Thyroid gland (tissue), 4 donors: ENCODE measurements at regions not wholly inside any gene's neighbourhood (a gene's known extent, or its start where the extent isn't known, plus 50 kb on each side); places are given as distances from the start of the nearest gene placed in this dataset.
"Not testable (repeated sequence)": the region's sequence is repeated elsewhere in the genome, so short reads cannot be mapped to it uniquely, and the experiment has no call there.

Experiments
- DNase-seq, 2 donors: peaks; one replicate each; pipeline ENCODE4 v3.0.0-alpha.2; 2019
- H3K27ac ChIP-seq, 3 donors: fragments of 200-600 bp; sonication (generic); 1 replicate in 2 of 3; 2 replicates in 1 of 3; pipeline ENCODE4 v1.5.1; 2016 to 2019; ENCODE audit warnings: mild to moderate bottlenecking in 1 of 3, moderate library complexity in 1 of 3
- H3K27me3 ChIP-seq: fragments of 200-600 bp; sonication (generic); one replicate; pipeline ENCODE4 v1.5.1; 2019
- H3K36me3 ChIP-seq, 2 donors: fragments of 200-600 bp; sonication (generic); one replicate each; pipeline ENCODE4 v1.5.1; 2016 to 2019
- H3K4me1 ChIP-seq, 2 donors: fragments of 200-600 bp; sonication (generic); one replicate each; pipeline ENCODE4 v1.5.1; 2017 to 2019
- H3K4me3 ChIP-seq, 3 donors: fragments of 200-600 bp; sonication (generic); replicated peaks in 1 of 3; 1 replicate in 2 of 3; 2 replicates in 1 of 3; pipeline ENCODE4 v1.5.1; 2016; ENCODE audit warnings: mild to moderate bottlenecking in 1 of 3
- H3K9me3 ChIP-seq: fragments of 200-600 bp; sonication (generic); one replicate; pipeline ENCODE4 v1.5.1; 2017
- CTCF ChIP-seq, 6 experiments: fragments of 200-600 bp in 3 of 6; fragments of 450-650 bp in 3 of 6; sonication (generic) in 3 of 6; IDR thresholded peaks; one replicate each; pipeline ENCODE4 v1.5.1; 2016 to 2019; ENCODE audit warnings: antibody characterized with exemption in 6 of 6, mild to moderate bottlenecking in 2 of 6, inconsistent platforms in 1 of 6, moderate library complexity in 1 of 6
- POLR2A ChIP-seq, 2 donors: fragments of 450-650 bp; IDR thresholded peaks; one replicate each; pipeline ENCODE4 v1.6.1; 2017; ENCODE audit warnings: antibody characterized with exemption in 2 of 2, mild to moderate bottlenecking in 2 of 2, moderate library complexity in 1 of 2
- WGBS, 2 donors: methylation state at CpG; one replicate each; pipeline ENCODE4 v1.1.5; 2017; 5-methylcytosine and 5-hydroxymethylcytosine counted together
- intact Hi-C: fragments of 100-400 bp; cut with DNase I; formaldehyde crosslinking; loops from one replicate; pipeline ENCODE4 v1.15.1; 2023

GRCh38 chr5:90265545-90265857, 144.1 kb downstream of the CETN3 start:
- Histone ChIP-seq H3K9me3 (no peaks in the 10 kb centered on the region), H3K36me3 (no peaks in the 10 kb centered on the region), H3K27me3 (no peaks in the 10 kb centered on the region), H3K27ac (no peak overlapping the region), H3K4me3 (no peak overlapping the region), H3K4me1 (no peaks in the 10 kb centered on the region)
- no peak for DNase-seq
- TF ChIP-seq CTCF (IDR thresholded peaks at IDR 0.05) (no peak), POLR2A (IDR thresholded peaks at IDR 0.05) (no peak)
- WGBS, 2 donors: 0 to 1% methylated on average over 1 of the region's 1 CpG
- intact Hi-C loops: loop anchor here (5.0 kb wide), 1 partner anchor 133 kb away; no protein-coding TSS in a partner anchor

- Histone ChIP-seq H3K9me3 (no peaks in the 10 kb centered on the region), H3K36me3 (no peaks in the 10 kb centered on the region), H3K4me1 (no peaks in the 10 kb centered on the region), H3K27me3 (no peaks in the 10 kb centered on the region), H3K27ac (no peak overlapping the region), H3K4me3 (no peak overlapping the region)
- TF ChIP-seq CTCF (IDR thresholded peaks at IDR 0.05) (peak; percentile 75 to 94 (median 84)), POLR2A (IDR thresholded peaks at IDR 0.05) (no peak)
- intact Hi-C loops: loop anchor here (5.0 kb wide), 1 partner anchor 133 kb away; no protein-coding TSS in a partner anchor
- 29 to 30% methylated on average over 9 of the region's 9 CpGs for WGBS, 2 donors
- peak; percentile 52 to 69 for DNase-seq
Measured at GRCh38 chr5:90264689-90265544, 144.6 kb downstream of the CETN3 start.

GRCh38 chr5:90263102-90263820, 146.3 kb downstream of the CETN3 start:
- no peak for DNase-seq
- no peaks in the 10 kb centered on the region for H3K36me3 ChIP-seq
- no peaks in the 10 kb centered on the region for H3K27me3 ChIP-seq
- H3K4me1 ChIP-seq: no peaks in the 10 kb centered on the region
- H3K9me3 ChIP-seq: no peaks in the 10 kb centered on the region
- H3K27ac ChIP-seq: no peak overlapping the region
- no peak for TF ChIP-seq POLR2A (IDR thresholded peaks at IDR 0.05)
- intact Hi-C loops: no loop called here
- H3K4me3 ChIP-seq: no peak overlapping the region
- 66 to 70% methylated on average over 12 of the region's 12 CpGs for whole genome bisulfite sequencing, 2 donors

- Histone ChIP-seq H3K27ac (no peak overlapping the region), H3K4me1 (no peaks in the 10 kb centered on the region), H3K4me3 (no peak overlapping the region), H3K27me3 (no peaks in the 10 kb centered on the region), H3K36me3 (no peaks in the 10 kb centered on the region), H3K9me3 (no peaks in the 10 kb centered on the region)
- 88 to 100% methylated on average over 1 of the region's 1 CpG for WGBS, 2 donors
- no peak for DNase-seq
- no peak for TF ChIP-seq POLR2A (IDR thresholded peaks at IDR 0.05)
- no peak for TF ChIP-seq CTCF (IDR thresholded peaks at IDR 0.05)
- intact Hi-C loops: no loop called here
Measured at GRCh38 chr5:90251447-90251846, 158.1 kb downstream of the CETN3 start.

- intact Hi-C loops: no loop called here
- Histone ChIP-seq H3K4me3 (no peak overlapping the region), H3K36me3 (no peaks in the 10 kb centered on the region), H3K27ac (no peak overlapping the region), H3K4me1 (no peaks in the 10 kb centered on the region), H3K9me3 (no peaks in the 10 kb centered on the region), H3K27me3 (no peaks in the 10 kb centered on the region)
- TF ChIP-seq POLR2A (IDR thresholded peaks at IDR 0.05): no peak
- no peak for TF ChIP-seq CTCF (IDR thresholded peaks at IDR 0.05)
- WGBS, 2 donors: 67 to 68% methylated on average over 1 of the region's 1 CpG
- no peak for DNase-seq
Measured at GRCh38 chr5:90248640-90249039, 160.9 kb downstream of the CETN3 start.

GRCh38 chr5:90243848-90244247, 165.7 kb downstream of the CETN3 start:
- H3K4me1 ChIP-seq, intact Hi-C loops, H3K36me3 ChIP-seq, DNase-seq, H3K4me3 ChIP-seq, H3K9me3 ChIP-seq, H3K27ac ChIP-seq, H3K27me3 ChIP-seq: not testable (repeated sequence)
- 95 to 98% methylated on average over 3 of the region's 3 CpGs for WGBS, 2 donors
